GM12878 (cell line): ENCODE measurements at regions not wholly inside any gene's neighbourhood (a gene's known extent, or its start where the extent isn't known, plus 50 kb on each side); places are given as distances from the start of the nearest gene placed in this dataset.

Experiments
- ATAC-seq: fragments of 200-7000 bp; cut with Tn5 transposase; 3 replicates; pipeline ENCODE4 v1.9.1; 2020; ENCODE audit warnings: mild to moderate bottlenecking, moderate library complexity
- BruUV-seq: library from RNA; stranded (reverse); fragments of 400-500 nt; replicated peaks from 2 replicates; lab custom pipeline; 2021; lab: Mats Ljungman, UMichigan
- CTCF ChIA-PET: fragments of 300-600 bp; sonication (Branson Sonifier 250); formaldehyde crosslinking; extraction: SDS; loops from one replicate; lab custom pipeline; 2021; ENCODE audit warnings: inconsistent platforms; lab: Yijun Ruan, JAX
- POLR2A ChIA-PET: fragments of 350-600 bp; formaldehyde crosslinking; extraction: SDS; loops from one replicate; lab custom pipeline; 2021; ENCODE audit warnings: inconsistent platforms; lab: Charles Lee
- RAD21 ChIA-PET: fragments of 300-600 bp; sonication (Branson Sonifier 250); formaldehyde crosslinking; loops from one replicate; lab custom pipeline; 2023; ENCODE audit warnings: antibody characterized with exemption; ENCODE audit not compliant: unreplicated experiment; lab: Charles Lee
- SMC1A ChIA-PET: fragments of 300-600 bp; sonication (Branson Sonifier 250); formaldehyde crosslinking; loops from one replicate; lab custom pipeline; 2023; ENCODE audit not compliant: unreplicated experiment, uncharacterized antibody; lab: Charles Lee
- DNase-seq: peaks from one replicate; pipeline ENCODE4 v3.0.0-alpha.2; 2011; ENCODE audit warnings: low read depth, low spot score
- FAIRE-seq: peaks from 3 replicates; lab custom pipeline; 2011; peaks lifted over from hg19 to GRCh38; lab: Jason Lieb, UNC
- H2AFZ ChIP-seq: 2 replicates; pipeline ENCODE4 v1.6.0; 2011; ENCODE audit warnings: low read depth, low read length, control low read depth; ENCODE audit not compliant: control insufficient read depth
- H3K27ac ChIP-seq: 2 replicates; pipeline ENCODE4 v1.5.1; 2011; ENCODE audit warnings: control low read depth; ENCODE audit not compliant: control insufficient read depth, insufficient read depth
- H3K27me3 ChIP-seq, 2 experiments: replicated peaks in 1 of 2; 2 replicates each; pipeline versions ENCODE4 v1.6.0 to v1.6.1; 2011; ENCODE audit warnings: low read length in 1 of 2; ENCODE audit not compliant: control insufficient read depth in 2 of 2, insufficient read depth in 2 of 2
- H3K36me3 ChIP-seq, 2 experiments: 2 replicates each; pipeline ENCODE4 v1.5.1; 2011; ENCODE audit warnings: low read length in 1 of 2; ENCODE audit not compliant: control insufficient read depth in 2 of 2, insufficient read depth in 2 of 2
- H3K4me1 ChIP-seq: 2 replicates; pipeline ENCODE4 v1.6.1; 2011; ENCODE audit warnings: mild to moderate bottlenecking, low read length, moderate library complexity, mixed read lengths; ENCODE audit not compliant: control insufficient read depth, insufficient read depth
- H3K4me2 ChIP-seq: 2 replicates; pipeline ENCODE4 v1.6.0; 2011; ENCODE audit warnings: control low read depth; ENCODE audit not compliant: control insufficient read depth, insufficient read depth
- H3K4me3 ChIP-seq: fragments of 200-600 bp; sonication (generic); 2 replicates; pipeline ENCODE4 v1.5.1; 2016
- H3K79me2 ChIP-seq: 2 replicates; pipeline ENCODE4 v1.6.0; 2011; ENCODE audit warnings: low read length; ENCODE audit not compliant: control insufficient read depth, insufficient read depth
- H3K9ac ChIP-seq: 2 replicates; pipeline ENCODE4 v1.8.0; 2011; ENCODE audit warnings: low read length, control low read depth, mixed read lengths; ENCODE audit not compliant: control insufficient read depth, insufficient read depth
- H3K9me3 ChIP-seq: replicated peaks from 3 replicates; pipeline ENCODE4 v1.5.1; 2011; ENCODE audit warnings: mild to moderate bottlenecking, low read length; ENCODE audit not compliant: control insufficient read depth, insufficient read depth
- H4K20me1 ChIP-seq: 2 replicates; pipeline ENCODE4 v1.6.0; 2011; ENCODE audit not compliant: control insufficient read depth, insufficient read depth
- CBX3 ChIP-seq: fragments of 200-600 bp; sonication (generic); IDR thresholded peaks from 2 replicates; pipeline ENCODE4 v1.6.1; 2016; ENCODE audit warnings: low read depth, borderline replicate concordance
- CTCF ChIP-seq, 3 experiments: IDR thresholded peaks in 2 of 3; conservative IDR thresholded peaks in 1 of 3; 2 replicates each; pipeline ENCODE4 v1.5.1; 2011; ENCODE audit warnings: low read depth in 3 of 3, low read length in 3 of 3, mild to moderate bottlenecking in 3 of 3, control low read depth in 2 of 3, moderate library complexity in 2 of 3, inconsistent platforms in 1 of 3, mixed read lengths in 1 of 3; ENCODE audit not compliant: control insufficient read depth in 2 of 3, insufficient read depth in 1 of 3; ENCODE audit errors: extremely low read depth in 1 of 3
- DPF2 ChIP-seq: fragments of 450-650 bp; IDR thresholded peaks from 2 replicates; pipeline ENCODE4 v1.6.1; 2017; ENCODE audit warnings: mild to moderate bottlenecking
- FOXM1 ChIP-seq: IDR thresholded peaks from 2 replicates; pipeline ENCODE4 v1.6.1; 2012; ENCODE audit warnings: low read depth, mild to moderate bottlenecking, inconsistent platforms, low read length, moderate library complexity
- LARP7 ChIP-seq: fragments of 450-650 bp; IDR thresholded peaks from 2 replicates; pipeline ENCODE4 v1.6.1; 2017; ENCODE audit warnings: mild to moderate bottlenecking
- MLLT1 ChIP-seq: fragments of 450-650 bp; IDR thresholded peaks from 2 replicates; pipeline ENCODE4 v1.6.1; 2016; ENCODE audit warnings: mild to moderate bottlenecking
- PAX8 ChIP-seq: fragments of 450-650 bp; IDR thresholded peaks from 2 replicates; pipeline ENCODE4 v1.6.1; 2017; ENCODE audit warnings: mild to moderate bottlenecking, moderate library complexity
- POLR2A ChIP-seq: IDR thresholded peaks from 2 replicates; pipeline ENCODE4 v1.6.1; 2011; ENCODE audit warnings: low read depth, mild to moderate bottlenecking, low read length
- RELA ChIP-seq: fragments of 450-650 bp; IDR thresholded peaks from 2 replicates; pipeline ENCODE4 v1.8.0; 2014; ENCODE audit warnings: borderline replicate concordance; ENCODE audit not compliant: partially characterized antibody
- SIN3A ChIP-seq: IDR thresholded peaks from 2 replicates; pipeline ENCODE4 v1.6.1; 2012; ENCODE audit warnings: low read depth, low read length, improper control_type of control experiment
- SMAD1 ChIP-seq: fragments of 450-650 bp; IDR thresholded peaks from 2 replicates; pipeline ENCODE4 v1.6.1; 2018; ENCODE audit warnings: mild to moderate bottlenecking, low read depth; ENCODE audit not compliant: partially characterized antibody
- SMC3 ChIP-seq: IDR thresholded peaks from 2 replicates; pipeline ENCODE4 v1.6.1; 2011; ENCODE audit warnings: low read length, improper control_type of control experiment, borderline replicate concordance
- SREBF2 ChIP-seq: IDR thresholded peaks from 2 replicates; pipeline ENCODE4 v1.6.1; 2012; ENCODE audit warnings: mild to moderate bottlenecking, low read length
- STAT1 ChIP-seq: fragments of 450-650 bp; conservative IDR thresholded peaks from 2 replicates; pipeline ENCODE4 v1.6.1; 2014; ENCODE audit warnings: antibody characterized with exemption, mild to moderate bottlenecking
- ZBTB40 ChIP-seq: fragments of 450-650 bp; IDR thresholded peaks from 2 replicates; pipeline ENCODE4 v1.6.1; 2016; ENCODE audit warnings: mild to moderate bottlenecking, moderate library complexity, borderline replicate concordance
- WGBS: methylation state at CpG from one replicate; pipeline ENCODE4 v1.1.6; 2016; ENCODE audit warnings: low lambda C conversion rate; ENCODE audit not compliant: insufficient replicate concordance, insufficient coverage; ENCODE audit errors: missing lambda C conversion rate; 5-methylcytosine and 5-hydroxymethylcytosine counted together
- in situ Hi-C: fragments of 300-500 bp; cut with MboI; formaldehyde crosslinking; loops from 9 replicates; pipeline ENCODE4 v1.14.3; 2018; ENCODE audit warnings: mixed read lengths
- intact Hi-C: fragments of 100-400 bp; cut with micrococcal nuclease; formaldehyde crosslinking; loops from one replicate; pipeline ENCODE4 v1.14.2; 2022; ENCODE audit not compliant: unreplicated experiment

- Histone ChIP-seq H3K27me3 (no peaks in the 10 kb centered on the region; a peak in 1 of 4 replicates), H3K27ac (no peak overlapping the region), H3K4me3 (no peak overlapping the region), H3K36me3 (no peaks in the 10 kb centered on the region), H3K9me3 (no peaks in the 10 kb centered on the region), H3K9ac (no peak overlapping the region), H4K20me1 (no peaks in the 10 kb centered on the region)
- DNase-seq (no peak), ATAC-seq (no peak)
- SMC1A ChIA-PET, result no interaction called here
- intact Hi-C loops, result no loop called here
- in situ Hi-C loops, result no loop called here
- no peak for TF ChIP-seq RELA
- TF ChIP-seq MLLT1, result no peak
- TF ChIP-seq FOXM1, result no peak
- TF ChIP-seq SMAD1, result no peak
- TF ChIP-seq CTCF (IDR thresholded peaks at IDR 0.05 in 2 of 3, conservative IDR thresholded peaks at IDR 0.05 in 1 of 3; ENCODE audit: control insufficient read depth in 2 of 3, extremely low read depth in 1 of 3, insufficient read depth in 1 of 3, low read depth in 3 of 3, low read length in 3 of 3), result no peak
- no peak for TF ChIP-seq PAX8
- no peak for TF ChIP-seq DPF2
- TF ChIP-seq LARP7, result no peak
- TF ChIP-seq SIN3A, result no peak
- no peak for TF ChIP-seq POLR2A
- no peak for TF ChIP-seq STAT1
- no peak for TF ChIP-seq ZBTB40
- TF ChIP-seq SMC3, result no peak
- no peak for TF ChIP-seq CBX3
- no peak for TF ChIP-seq SREBF2
- TF ChIP-seq, all 136 proteins: peak for 0
- FAIRE-seq, result no peak
- BruUV-seq, result no TSS peak
- H3K4me1 ChIP-seq, result no peaks in the 10 kb centered on the region
- POLR2A ChIA-PET, result no interaction called here
- CTCF ChIA-PET, result no interaction called here
- no peaks in the 10 kb centered on the region for H3K79me2 ChIP-seq
- H3K4me2 ChIP-seq, result no peak overlapping the region
- no peak overlapping the region for H2AFZ ChIP-seq
- RAD21 ChIA-PET, result interaction anchor here (0.5 to 0.6 kb wide), 2 partner anchors 261 to 1921 kb away, joined by 3 read pairs; no protein-coding TSS in a partner anchor
- WGBS, result 24% methylated on average over 3 of the region's 3 CpGs
These were observed 133.4 kb upstream of the FRMD6 start for GRCh38 chr14:51518280-51518679.
